T-helper 1 cell treated with Interleukin-12 subunit alpha and Interleukin-12 subunit beta and Interleukin-4 antibody, amounts not matched to agents 30 ng/mL and 1 ng/mL, for 36 hours (primary cell): ENCODE measurements at regions not wholly inside any gene's neighbourhood (a gene's known extent, or its start where the extent isn't known, plus 50 kb on each side); places are given as distances from the start of the nearest gene placed in this dataset.
"Not testable (repeated sequence)": the region's sequence is repeated elsewhere in the genome, so short reads cannot be mapped to it uniquely, and the experiment has no call there.

Experiments used
- intact Hi-C: fragments of 100-400 bp; cut with micrococcal nuclease; formaldehyde crosslinking; loops from one replicate; pipeline ENCODE4 v1.15.1; 2024

GRCh38 chr2:67169417-67170140, 227.6 kb upstream of the ETAA1 start:
- intact Hi-C loops: no loop called here

DNA sequence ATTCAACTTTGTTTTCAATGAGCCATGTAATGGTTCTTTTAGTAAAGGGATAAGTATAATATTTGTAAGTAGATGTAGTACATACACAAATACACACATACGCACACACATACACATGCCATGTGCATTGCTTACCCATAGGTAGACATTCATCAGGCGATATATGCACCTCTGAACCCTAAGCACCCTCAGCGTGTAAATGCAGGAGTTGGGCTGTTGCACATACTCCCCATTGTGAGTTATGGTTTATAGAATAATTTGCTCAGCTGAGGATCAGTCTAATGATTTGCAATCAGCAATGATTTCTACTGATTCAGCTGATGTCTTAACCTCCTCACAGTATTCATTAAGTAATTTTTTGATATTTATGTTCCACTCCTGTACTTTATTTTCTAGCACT, 217.6 kb upstream of the ETAA1 start:
- intact Hi-C loops: no loop called here

DNA sequence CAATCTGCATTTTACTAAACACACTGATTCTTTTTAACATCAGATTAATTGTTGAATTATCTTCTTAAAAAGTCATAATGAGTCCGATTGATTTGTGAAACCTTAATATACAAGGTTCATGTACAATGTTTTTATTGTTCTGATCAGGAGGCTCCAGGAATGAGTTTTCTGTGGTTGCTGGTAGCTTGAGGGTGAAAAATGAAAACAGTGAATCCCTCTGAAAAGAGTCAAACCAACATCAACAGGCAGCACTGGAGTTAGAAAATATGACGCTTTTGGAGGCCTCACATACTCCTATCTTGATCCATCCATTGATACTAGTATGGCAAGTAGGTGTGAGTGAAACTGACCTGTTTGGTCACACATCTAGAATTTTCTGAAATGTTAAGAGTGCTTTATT, 216.3 kb upstream of the ETAA1 start:
- intact Hi-C loops: no loop called here

- intact Hi-C loops: no loop called here
Observed at GRCh38 chr2:67182884-67183283, 214.2 kb upstream of the ETAA1 start.

DNA sequence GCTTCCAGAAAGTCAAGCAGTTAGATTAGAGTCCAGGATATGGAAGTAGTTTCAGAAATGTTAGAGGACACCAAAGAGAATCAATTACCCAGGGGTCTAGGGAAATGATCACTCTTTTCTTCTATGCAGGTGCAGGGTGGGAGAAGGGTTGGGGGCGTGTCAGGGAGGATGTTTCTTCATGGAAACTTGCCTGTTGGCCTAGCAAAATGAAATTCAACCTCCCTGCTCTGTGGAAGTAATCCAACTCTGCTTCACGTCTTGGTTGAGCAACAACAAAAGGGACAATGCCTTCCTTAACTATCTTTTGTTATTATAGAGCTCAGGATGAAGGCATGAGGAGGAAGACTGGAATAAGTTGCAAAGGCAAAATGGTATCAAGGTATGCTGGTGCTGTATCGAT, 210.8 kb upstream of the ETAA1 start:
- intact Hi-C loops: no loop called here

DNA sequence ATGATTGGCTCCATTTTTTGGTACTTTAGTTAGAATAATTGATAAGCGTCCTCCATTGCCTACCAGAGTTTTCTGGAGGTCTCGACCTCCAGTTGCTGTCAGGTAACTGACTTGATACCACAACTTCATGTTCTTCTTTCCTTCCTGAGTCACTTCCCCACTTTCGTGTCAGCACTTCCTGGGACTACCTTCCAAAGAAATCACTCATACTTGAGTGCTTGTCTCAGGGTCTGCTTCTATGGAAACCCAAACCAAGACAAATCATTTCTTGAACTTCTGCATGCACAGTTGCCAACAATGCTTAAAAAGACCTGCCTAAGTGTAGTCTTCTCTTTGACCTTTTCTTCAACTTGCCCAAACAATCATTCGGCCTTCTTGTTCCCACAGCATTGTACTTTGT, 210.3 kb upstream of the ETAA1 start:
- intact Hi-C loops: no loop called here

- intact Hi-C loops: not testable (repeated sequence)
Observed at GRCh38 chr2:67195327-67195726, 201.8 kb upstream of the ETAA1 start.

GRCh38 chr2:67201521-67201920, 195.6 kb upstream of the ETAA1 start:
- intact Hi-C loops: no loop called here

DNA sequence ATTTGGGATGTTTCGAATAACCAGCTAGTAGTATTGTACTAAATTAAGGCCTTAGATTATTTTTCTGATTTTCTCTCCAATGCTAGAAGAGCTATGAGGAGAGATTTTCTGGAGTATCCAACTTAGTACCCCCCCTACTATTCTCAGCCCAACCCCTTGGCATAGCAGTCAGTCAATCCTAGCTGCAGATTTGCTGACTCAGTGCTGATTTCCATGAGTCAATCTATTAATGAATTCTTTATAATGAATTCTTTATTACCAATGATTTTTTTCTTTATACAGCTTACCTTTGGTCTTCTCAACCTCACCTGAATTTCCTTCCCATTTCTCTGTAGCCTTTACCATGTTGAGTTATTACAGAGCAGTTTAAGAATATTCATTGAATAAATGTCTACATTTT, 192.8 kb upstream of the ETAA1 start:
- intact Hi-C loops: no loop called here

DNA sequence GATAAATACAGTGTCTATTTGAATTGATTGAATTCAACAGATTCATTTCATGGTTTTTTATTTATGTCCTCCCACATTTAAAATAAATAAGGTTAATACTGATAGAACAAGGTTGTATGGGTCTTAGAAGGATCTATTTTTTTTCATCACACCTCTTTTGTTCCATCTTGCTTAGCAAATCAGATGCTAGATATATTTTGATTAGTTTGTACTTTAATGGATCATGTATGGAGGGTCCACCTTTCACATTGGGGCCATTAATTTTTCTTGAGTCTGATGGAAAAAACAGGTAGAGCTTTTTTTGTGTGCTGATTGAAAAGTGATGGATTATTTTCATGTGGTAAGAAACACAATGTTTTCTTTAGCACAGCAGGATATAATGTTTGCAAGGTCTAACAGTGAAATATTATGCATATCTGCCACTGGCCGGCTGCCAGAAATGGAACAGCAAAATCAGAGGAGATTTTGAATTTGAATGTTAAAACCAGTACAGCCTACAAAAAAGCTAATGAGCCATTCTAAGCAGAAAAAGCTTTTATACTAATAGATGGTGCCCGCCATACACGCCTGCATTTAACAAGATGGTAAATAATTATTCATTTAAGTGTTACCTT, 188.1 kb upstream of the ETAA1 start:
- intact Hi-C loops: no loop called here

GRCh38 chr2:67210430-67210829, 186.7 kb upstream of the ETAA1 start:
- intact Hi-C loops: no loop called here

DNA sequence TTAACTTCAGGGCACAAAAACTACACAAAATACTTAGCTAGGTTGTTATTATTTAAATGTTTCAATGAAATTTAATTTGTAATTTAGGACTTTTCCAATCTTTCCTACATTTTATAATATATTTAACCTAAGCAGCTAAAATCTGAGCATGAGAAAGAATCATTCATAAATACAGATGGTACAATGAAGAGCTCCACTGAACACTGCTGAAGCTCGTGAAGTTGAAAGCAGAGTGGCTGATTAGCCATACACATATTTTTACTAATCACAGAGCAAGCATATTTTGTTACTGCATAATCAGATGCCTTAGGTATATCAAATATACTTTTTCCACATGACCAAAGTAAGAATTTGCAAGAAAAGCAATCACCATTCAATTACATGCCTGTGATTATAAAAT, 184.9 kb upstream of the ETAA1 start:
- intact Hi-C loops: no loop called here

- intact Hi-C loops: no loop called here
Observed at GRCh38 chr2:67213270-67213670, 183.9 kb upstream of the ETAA1 start.

- intact Hi-C loops: no loop called here
Observed at GRCh38 chr2:67213677-67214402, 183.3 kb upstream of the ETAA1 start.

DNA sequence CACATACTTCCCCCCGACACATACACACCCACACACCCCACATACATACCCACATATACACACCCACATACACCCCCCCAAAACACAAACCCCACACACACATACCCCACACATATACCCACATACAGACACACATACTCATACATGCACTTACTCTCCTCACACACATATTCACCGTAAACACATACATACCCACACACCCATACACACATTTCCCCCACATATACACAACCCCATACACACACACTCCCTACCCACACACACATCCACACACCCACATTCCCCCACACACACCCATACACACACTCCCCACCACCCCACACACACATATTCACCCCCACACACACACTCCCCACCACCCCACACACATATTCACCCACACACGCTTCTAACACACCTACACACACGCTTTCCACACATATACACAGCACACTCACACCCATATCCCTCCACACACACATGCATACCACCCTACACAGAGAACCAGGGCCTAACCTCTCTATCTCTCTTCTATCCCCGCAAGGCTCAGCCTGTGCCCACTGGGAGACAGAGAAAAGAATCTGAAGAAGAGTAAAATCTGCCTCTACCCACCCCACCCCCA, 182.4 kb upstream of the ETAA1 start:
- intact Hi-C loops: no loop called here

DNA sequence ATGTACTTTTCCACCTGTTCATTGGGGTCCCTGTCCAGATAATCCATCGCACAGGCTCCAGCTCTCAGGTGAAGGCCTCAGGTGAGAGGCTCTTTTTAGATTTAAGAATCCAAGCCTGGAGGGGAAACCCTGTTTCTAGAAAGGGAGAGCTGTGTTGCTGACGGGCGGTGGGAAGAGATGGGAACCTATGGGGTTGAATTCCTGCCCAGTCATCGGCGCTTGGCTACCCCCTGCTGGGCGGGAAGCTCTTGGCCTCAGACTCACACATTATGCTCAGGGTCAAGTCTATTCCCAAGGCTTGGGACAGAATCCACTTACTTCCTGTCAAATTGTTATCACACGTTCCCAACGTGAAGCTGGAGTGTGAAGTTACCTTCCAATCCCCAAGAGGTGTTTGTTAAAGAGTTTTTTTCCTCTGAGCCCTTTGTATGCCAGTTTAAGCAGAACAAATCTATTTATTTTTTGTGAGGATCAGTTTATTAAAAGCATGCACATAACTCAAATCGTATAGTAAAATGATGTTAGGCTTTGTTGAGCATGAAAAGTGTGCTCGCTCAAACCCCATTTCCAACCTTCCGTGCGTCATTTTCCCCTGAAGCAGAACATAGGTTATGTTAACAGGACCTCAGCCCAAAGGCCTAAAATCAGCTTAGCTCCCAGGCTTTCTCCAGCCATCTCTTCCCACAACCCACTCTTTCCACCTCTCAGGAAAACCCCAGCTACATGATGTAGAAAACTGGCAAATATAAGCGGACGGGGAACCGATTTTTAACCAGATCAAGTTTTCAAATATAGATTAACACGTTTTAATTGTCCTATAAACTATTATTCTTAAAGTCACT, 181.7 kb upstream of the ETAA1 start:
- intact Hi-C loops: no loop called here

- intact Hi-C loops: no loop called here
Observed at GRCh38 chr2:67216103-67216502, 181.0 kb upstream of the ETAA1 start.

DNA sequence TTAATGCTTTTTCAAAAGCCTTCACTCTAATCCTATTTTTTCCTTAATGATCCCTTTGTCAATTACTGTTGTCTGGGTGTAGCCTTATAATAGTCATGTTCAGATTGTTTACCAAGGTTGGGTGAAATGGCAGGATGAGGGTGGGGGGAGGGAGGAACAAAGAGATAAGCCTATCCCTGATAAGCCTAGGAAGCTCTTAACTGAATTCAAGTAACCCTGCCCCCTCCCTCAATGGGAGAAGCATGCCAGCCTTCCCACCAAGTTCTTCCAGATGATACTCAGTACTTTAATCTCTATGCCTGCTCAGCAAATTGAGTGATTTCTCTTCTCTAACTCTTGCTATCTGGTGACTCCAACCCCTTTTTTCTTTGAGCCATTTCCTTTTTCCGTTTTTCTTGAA, 180.3 kb upstream of the ETAA1 start:
- intact Hi-C loops: no loop called here

DNA sequence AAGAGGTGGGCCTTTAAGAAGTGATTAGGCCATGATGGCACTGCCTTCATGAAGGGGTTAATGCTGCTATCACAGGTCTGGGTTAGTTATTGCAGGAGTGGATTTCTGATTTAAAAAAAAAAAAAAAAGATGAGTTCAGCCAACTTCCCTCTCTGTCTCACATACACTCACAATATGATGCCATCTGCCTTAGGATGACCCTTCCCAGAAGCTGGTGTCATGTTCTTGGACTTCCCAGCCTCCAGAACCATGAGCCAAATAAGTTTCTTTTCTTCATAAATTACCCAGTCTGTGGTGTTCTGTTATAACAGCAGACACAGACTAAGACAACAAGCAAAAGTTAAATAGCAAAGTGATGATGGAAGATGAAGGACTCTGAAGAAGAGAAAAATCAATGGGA, 179.7 kb upstream of the ETAA1 start:
- intact Hi-C loops: no loop called here

DNA sequence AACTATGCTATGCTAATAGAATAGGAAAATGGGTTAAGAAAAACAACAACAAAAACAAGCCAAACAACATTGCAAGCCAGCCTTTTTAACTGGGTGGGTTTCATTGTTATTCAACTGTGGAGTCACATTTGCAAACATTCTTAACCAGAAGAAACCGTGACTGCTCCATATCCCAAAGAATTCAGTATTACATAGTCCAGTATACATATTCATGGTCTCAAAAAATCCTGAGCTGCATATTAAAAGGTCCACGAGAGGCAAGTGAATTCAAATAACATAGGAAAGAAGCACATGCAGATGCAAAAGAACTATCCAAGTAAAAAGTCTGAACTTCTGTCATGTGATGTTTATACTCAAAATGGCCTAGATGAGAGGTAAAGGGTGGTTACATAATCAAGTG, 179.1 kb upstream of the ETAA1 start:
- intact Hi-C loops: no loop called here

DNA sequence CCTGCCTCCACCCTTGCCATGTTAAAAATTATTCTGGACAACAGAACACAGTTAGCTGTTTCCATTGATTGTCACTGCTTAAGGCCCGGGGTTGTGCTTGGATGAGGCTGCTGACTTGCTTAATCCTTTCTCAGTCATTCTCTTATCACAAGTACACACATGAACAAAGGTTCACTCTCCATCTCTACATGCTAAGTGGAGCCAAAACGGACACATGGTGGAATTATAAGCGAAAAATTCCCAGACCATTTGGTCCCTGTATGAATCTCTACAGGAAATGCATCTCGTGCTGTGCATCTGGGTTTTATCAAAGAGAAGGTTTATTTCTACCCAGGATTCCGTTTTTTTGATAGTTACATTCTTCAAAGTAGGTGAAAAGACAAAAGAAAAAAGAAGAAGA, 177.5 kb upstream of the ETAA1 start:
- intact Hi-C loops: no loop called here
